ENCODE measurements at regions not wholly inside any gene's neighbourhood (a gene's known extent, or its start where the extent isn't known, plus 50 kb on each side); places are given as distances from the start of the nearest gene placed in this dataset.

DNA sequence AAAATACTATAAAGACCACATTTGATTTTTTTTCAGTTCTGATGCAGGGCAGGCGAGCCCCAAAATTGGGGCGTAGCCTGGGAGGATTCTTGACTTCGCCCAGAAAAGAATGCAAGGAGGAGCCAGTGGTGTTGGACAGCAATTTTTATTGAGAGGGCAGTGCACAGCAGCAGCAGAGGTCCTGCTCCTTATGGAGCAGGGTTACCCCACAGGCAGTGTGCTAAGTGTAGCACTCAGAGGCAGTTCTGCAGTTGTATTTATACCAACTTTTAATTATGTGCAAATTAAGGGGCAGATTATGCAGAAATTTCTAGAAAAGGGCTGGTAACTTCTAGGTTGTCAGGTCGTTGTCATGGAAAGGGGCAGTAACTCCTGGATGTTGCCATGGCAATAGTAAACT, 69.9 kb downstream of the GASK1B start:
- TF ChIP-seq, protein P1, sequence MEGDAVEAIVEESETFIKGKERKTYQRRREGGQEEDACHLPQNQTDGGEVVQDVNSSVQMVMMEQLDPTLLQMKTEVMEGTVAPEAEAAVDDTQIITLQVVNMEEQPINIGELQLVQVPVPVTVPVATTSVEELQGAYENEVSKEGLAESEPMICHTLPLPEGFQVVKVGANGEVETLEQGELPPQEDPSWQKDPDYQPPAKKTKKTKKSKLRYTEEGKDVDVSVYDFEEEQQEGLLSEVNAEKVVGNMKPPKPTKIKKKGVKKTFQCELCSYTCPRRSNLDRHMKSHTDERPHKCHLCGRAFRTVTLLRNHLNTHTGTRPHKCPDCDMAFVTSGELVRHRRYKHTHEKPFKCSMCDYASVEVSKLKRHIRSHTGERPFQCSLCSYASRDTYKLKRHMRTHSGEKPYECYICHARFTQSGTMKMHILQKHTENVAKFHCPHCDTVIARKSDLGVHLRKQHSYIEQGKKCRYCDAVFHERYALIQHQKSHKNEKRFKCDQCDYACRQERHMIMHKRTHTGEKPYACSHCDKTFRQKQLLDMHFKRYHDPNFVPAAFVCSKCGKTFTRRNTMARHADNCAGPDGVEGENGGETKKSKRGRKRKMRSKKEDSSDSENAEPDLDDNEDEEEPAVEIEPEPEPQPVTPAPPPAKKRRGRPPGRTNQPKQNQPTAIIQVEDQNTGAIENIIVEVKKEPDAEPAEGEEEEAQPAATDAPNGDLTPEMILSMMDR (conservative IDR thresholded peaks at IDR 0.05) = no peak
- no peak for TF ChIP-seq ZFX (IDR thresholded peaks at IDR 0.05)

Measured in C4-2B (cell line).